Effector CD8-positive, alpha-beta T cell (primary cell): ENCODE measurements at regions not wholly inside any gene's neighbourhood (a gene's known extent, or its start where the extent isn't known, plus 50 kb on each side); places are given as distances from the start of the nearest gene placed in this dataset.
"Not testable (repeated sequence)": the region's sequence is repeated elsewhere in the genome, so short reads cannot be mapped to it uniquely, and the experiment has no call there.

Source experiments
- DNase-seq: peaks from one replicate; lab custom pipeline; 2025; lab: John Stamatoyannopoulos, UW

DNA sequence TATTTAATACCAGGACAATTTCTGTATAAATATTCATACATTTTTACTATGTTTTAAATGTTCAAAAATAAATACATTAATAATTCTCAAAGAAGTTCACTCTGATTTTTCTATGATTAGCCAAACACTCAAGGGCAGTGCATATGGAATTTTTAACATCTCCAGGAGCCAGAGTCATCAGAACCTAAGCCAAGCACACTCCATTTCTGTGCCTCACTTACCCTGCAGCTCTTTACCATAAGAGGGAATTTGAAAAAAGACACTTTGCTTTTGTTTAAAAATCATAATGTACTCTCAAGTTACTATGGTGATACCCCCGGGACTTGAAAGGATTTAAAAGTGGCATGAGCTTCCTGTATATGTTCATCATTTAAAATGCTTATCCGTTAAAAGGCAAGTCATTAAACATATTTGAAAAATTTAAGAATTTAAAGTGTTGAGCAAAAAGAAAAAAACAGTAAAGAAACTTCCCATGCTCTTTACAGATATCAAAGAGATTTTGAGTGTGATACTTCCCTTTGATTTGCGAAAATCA, 747.4 kb upstream of the NECTIN3 start:
- DNase-seq, result no peak

DNA sequence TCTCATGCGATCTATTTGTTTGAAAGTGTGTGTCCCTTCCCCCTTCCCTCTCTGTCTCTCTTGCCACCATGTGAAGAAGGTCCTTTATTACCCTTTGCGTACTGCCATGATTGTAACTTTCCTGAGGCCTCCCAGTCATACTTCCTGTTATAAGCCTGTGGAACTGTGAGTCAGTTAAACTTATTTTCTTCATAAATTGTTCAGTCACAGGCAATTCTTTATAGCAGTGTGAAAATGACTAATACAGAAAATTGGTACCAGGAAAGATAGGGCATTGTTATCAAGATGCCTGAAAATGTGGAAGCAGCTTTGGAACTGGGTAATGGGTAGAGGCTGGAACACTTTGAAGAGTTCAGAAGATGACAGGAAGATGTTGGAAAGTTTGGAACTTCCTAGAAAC, 743.7 kb upstream of the NECTIN3 start:
- no peak for DNase-seq

DNA sequence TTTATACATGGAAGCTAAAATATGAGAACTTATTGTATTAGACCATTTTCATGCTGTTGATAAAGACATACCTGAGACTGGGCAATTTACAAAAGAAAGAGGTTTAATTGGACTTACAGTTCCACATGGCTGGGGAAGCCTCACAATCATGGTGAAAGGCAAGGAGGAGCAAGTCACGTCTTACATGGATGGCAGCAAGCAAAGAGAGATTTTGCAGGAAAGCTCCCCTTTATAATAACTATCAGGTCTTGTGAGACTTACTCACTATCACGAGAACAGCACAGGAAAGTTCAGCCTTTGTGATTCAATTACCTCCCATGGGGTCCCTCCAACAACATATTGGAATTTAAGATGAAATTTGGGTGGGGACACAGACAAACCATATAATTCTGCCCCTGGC, 740.1 kb upstream of the NECTIN3 start:
- DNase-seq, result not testable (repeated sequence)

DNA sequence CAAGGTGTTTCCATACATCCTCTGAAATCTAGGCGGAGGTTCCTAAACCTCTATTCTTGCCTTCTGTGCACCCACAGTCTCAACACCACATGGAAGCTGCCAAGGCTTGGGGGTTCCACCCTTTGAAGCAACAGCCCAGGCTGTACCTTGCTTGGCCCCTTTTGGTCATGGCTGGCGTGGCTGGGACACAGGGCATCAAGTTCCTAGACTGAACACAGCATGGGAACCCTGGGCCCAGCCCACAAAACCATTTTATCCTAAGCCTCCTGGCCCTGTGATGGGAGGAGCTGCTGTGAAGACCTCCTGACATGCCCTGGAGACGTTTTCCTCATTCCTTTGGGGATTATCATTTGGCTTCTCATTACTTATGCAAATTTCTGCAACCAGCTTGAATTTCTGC, 739.0 kb upstream of the NECTIN3 start:
- DNase-seq, result no peak

DNA sequence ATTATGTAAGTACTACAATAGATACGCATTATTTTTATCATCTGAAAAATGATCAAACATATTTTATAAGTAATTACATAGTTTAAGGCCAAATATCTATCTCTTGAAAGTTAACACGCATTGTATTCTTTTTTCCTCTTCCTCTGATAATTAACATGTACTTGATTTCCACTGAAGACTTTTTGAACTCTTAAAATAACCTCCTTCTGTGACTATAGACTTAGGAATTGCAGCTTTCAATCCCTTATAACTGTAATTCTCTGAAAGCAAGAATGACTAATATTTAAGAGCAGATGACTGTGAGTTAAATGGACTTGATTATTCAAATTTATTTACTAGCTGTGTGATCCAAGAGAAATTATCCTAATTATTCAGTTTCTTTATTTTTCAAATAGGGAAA, 730.6 kb upstream of the NECTIN3 start:
- DNase-seq, result no peak

DNA sequence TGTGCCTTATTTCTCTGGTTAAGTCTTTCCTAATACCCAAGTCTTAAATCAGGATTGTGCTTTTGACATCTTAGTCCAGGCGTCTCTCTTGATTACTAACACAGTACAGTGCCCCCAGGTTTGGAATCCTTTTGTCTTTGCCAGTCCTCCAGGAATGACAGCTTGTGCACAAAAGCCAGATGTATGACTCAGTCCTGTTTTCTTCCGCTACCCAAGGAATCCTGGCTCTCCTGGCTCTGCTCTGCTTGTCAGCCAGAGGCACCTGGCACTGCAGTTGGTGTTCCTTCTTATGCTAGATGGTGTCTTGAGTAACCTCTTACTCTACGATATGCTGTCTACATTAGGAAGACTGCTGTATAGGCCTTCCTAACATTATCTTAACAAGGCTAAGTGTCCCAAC, 728.2 kb upstream of the NECTIN3 start:
- no peak for DNase-seq

DNA sequence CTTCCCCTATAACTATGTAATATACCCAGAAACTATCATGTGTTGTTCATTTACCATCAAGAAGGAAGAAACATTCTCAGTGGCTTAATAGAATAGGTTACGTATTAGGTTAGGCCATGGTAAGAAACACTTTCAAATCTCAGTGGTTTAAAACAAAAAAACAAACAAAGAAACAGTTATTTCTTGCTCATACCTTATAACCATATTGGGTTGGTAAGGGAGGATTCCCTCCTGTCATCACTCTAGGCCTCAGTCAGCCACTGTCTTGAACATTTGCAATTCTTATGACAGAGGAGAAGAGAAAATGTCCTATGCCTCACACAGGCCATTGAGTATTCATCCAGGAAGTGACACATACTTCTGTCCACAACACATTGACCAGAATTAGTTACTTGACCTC, 727.7 kb upstream of the NECTIN3 start:
- no peak for DNase-seq

DNA sequence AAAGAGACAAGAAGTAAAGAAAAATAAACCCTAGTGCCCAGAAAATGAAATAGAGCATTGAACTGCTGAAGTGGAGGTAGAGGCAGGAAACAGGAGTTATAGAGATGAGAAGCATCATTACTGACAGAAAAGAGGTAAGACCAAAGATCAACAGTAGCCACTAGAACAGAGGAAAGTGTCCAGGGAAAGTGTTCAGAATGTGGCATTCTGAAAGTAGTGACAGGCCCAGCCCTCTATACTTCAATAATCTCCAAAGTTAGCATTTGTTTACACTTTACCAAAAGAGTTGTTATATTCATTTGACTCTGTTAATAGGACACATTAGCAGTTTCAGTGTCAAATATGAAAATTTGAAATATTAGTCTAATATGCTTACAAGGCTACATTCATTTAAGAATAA, 727.1 kb upstream of the NECTIN3 start:
- DNase-seq, result no peak

DNA sequence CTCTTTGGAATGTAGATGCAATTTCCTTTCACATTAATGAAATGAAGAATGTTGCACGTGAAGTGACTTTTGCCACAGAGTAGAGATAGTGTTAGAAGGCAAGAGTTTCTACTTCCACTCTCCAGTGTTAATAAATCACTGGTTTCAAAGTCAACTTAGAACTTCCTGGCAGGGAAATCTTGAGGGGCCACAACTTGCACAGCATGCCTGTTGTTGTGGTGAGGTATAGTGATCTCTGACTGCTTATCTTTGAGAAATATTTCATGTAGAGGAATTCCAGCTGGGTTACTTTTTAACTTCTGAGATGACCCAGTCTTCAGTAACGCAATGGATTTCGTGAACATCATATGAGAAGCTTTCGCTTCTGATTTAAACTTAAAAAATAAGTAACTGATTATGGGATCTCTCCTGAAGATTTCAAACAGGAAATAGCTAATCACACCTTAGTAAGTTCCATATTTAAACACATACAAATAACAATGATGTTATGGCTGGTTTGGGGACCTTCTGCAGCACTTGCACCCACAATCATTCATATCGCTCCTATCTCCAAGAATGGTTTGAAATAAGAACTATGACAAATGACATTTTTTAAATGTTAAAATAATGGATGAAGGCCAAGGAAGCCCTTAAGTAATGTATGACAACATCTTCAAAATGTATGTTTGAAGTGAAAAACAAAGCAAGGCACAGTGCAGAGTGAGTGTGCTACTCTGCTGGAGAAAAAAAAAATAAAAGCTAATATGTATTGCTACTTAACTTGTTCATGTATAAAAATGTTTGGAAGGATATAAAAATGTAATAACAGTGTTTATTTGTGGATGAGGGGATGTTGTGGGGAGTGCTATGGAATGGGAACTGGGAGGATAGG, 726.5 kb upstream of the NECTIN3 start:
- no peak for DNase-seq

DNA sequence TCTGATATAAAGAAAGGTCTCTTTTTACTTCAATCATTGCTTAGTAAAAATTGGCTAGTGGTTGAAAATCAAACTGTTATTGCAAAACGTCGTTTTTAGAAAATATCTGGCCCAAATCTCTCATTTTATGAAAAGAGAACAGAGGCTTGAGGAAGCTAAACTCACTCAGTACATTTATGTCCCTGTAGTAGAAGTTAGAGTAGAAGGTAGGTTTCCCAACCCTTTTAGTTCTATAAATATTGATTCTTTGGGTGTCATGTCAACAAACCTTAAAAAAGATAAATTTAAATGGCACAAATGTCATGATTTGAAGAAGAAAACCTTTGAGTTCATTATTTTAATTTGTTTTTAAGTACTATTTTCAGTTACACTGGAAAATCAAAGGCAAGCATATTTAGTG, 722.3 kb upstream of the NECTIN3 start:
- DNase-seq, result no peak

DNA sequence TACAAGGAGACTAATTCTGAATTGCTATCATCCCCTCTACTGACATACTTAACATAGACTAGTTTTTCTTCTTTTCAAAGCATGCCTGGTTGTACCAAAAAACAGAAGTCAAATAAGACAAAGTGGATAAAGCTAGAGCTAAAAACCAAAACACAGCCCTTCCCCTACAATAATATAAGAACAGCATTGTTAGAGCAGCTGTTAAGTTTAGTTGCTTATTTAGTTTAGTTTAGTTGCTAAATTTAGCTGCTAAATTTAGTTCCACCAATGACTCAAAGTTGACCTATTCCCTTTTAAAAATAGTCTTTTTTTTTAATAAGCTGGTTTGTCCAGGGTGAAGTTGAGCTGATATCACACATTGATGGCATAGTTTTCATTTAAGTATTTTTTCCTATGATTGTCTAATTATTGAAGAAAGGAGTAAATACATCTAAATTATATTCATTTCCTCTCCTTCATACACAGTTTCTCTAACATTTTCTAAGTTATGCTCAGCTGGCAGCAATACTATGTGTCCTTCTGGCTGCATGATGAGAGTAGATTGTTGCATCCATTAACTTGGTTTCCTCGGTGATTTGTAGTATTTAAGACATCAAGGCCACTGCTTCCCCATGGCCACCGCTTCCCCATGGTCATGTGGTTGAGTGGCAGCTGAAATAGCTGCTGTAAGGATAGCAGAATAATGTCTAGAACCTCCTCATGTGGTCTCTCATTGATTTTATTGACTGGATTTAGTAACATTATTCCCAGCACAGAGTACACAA, 718.6 kb upstream of the NECTIN3 start:
- DNase-seq, result no peak

DNA sequence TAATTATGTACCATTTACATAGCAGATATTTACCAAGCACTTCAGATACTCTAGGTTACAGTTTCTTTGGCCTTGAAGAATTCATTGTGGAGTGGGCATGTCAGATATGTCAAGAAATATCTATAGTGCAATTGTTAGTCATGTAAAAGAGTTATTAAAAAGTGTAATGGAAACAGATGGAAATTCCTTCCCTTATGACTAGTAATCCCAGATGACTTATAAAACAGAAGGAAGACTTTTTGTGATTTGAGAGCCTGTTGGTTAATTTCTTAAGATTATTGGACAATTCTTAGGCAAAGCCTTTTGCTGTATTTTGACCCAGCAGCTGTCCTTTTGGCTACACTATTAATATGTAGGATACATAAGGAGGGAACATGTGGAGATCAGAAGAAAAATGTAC, 708.9 kb upstream of the NECTIN3 start:
- DNase-seq, result no peak

DNA sequence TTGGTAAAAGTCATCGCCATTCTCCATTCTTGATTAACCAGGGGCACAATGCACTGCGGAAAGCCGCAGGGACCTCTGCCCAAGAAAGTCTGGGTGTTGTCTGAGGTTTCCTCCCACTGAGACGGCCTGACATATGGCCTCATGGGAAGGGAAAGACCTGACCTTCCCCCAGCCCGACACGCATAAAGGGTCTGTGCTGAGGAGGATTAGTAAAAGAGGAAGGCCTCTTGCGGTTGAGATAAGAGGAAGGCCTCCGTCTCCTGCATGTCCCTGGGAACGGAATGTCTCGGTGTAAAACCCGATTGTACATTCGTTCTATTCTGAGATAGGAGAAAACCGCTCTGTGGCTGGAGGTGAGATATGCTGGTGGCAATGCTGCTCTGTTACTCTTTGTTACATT, 704.3 kb upstream of the NECTIN3 start:
- DNase-seq, result not testable (repeated sequence)

DNA sequence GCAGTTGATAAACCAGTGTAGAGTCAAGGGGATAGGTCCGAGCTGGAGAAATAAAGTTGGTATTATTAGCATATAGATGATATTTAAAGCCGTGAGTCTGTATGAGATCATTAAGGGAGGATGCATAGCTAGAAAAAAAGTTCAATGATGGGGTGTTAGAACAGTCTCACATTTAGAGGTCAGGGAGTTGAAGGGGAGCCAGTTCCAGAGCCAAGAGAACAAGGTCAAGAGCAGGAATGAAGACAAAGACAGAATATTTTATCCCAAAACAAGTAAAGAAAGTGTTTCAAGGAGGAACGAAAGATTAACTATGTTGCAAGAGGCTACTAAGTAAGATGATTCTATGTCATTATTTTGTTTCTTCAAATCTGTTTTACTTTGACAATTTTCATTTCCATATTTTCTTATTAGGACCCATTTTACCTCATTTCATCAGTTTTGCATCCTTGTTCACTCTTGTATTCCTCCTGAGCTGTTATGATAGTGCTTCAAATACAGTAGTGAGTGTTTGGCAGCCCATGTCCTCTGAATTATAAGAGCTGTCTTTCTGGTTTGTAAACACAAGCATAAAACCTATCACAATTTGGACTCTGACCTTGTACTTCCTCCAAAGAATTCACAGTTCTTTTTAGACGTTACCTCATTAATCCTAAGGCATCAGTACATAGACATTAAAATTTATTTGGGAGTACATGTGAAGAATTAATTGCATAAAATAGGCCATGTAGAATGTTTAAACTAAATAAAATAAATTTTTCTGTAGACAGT, 695.7 kb upstream of the NECTIN3 start:
- no peak for DNase-seq

DNA sequence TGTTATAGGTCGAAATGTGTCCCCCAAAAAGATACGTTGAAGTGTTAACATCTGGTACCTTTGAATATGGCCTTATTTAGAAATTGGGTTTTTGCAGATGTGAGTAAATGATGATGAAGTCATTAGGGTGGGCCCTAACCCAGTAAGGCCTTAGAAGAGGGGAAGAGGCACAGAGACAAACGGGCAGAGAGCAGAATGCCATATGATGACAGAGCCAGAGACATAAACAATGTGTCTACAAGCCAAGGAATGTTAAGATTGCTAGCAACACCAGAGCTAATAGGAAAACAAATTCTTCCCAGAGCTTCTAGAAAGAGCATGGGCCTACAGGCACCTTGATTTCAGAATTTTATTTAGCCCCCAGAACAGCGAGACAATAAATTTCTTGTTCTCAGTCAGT, 693.1 kb upstream of the NECTIN3 start:
- no peak for DNase-seq

DNA sequence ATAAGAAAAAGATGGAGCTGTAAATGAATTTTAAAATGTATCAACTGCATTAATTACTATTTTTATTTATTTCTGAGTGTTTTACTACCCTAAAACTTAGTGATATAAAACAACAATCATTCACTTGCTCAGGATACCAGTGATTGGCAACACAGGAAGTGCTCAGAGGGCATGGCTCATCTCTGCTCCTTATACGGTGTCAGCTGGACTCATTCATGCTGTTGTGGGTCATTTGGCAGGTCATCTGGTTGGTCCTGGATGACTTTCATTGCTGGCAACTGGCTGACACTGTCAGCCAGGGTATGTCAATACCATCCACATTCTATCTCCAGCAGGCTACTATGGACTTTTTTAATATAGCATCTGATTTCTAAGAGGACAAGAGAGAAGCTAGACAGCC, 689.6 kb upstream of the NECTIN3 start:
- DNase-seq, result no peak

DNA sequence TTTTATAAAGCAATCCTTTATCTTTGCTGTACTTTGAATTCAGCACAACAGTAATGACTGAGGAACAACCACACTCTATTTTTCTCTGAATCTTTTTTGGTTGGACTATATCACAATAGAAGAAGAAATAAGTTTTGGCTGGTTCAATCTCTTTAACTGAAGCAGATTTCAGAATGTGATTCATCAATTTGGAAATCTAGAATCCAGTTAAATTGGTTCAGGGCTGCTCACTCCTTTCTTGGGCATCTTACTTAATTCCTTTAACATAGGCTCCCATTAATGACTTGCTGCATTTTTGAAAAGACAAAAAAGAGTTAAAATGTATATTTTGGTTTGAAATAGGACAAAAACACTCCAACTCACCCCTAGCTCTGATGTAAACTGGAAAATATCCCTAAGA, 688.3 kb upstream of the NECTIN3 start:
- no peak for DNase-seq

DNA sequence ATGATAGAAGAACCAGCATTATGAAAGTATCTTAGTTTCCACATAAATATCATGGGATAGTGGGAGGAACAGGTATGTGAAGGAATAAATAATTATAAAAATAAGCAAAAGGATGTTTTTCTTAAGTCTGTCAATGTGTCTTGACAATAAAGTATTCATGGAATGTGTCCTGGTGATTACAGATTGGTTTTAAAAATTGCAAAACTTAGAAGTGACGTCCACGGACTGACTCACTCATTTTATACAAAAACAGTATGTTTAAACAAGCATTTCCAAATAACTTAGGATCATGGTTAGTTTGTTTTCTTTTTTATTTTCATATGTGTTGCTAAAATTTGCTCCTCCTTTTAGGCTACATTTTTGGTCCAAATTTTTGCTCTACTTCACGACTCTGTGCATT, 687.0 kb upstream of the NECTIN3 start:
- DNase-seq, result no peak

DNA sequence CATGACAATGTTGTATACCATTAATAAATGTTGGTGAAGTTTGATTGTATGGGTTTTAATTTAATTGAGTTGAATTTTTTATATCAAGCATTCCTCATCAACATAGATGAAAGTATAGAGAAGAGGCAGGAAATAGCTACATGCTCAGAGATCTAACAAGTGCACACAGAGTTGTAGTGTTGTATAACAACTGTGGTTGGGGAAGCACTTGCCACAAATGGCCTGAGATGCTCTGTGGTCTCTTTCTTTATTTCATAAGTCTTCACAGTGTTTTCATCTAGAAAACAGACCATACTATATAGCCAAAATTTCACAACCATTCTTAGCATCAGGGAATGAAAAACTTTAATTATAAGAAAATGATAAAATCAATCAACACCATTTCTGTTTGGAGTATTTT, 682.6 kb upstream of the NECTIN3 start:
- DNase-seq, result no peak

DNA sequence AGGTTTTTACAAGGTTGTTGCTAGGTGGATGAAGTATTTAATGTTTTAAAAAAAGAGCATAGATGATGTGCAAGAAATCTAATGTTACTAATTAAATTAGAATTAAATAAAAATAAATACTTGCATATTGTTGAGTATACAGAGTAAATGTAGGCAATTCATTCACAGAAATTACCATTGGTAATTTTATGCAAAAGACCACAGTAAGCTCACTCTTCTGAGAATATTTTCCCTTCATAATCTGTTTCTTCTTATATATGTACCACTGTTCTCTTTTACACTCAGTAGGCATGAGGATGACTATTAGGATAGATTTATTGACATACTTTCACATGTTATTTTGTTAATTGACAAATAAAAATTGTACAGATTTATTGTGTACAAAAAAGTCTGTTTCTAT, 681.2 kb upstream of the NECTIN3 start:
- DNase-seq, result no peak

DNA sequence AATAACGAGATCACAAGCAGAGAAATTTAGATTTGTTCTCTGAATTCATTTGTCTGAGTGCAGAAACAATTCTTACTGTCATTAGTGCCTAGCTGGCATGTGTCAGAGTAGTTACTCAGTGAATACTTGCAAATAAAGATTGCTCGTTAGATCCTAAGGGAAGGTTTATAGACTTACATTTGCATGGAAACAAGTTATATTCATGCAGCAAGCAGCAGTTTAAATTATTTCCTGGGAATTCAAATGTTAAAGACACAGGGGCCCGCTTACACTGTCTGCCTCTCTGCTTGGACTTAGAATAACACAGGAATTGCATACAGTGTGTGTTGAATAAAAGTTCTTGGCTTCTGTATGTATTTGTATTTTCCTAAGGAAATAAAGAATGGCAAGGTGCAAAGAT, 680.6 kb upstream of the NECTIN3 start:
- no peak for DNase-seq

DNA sequence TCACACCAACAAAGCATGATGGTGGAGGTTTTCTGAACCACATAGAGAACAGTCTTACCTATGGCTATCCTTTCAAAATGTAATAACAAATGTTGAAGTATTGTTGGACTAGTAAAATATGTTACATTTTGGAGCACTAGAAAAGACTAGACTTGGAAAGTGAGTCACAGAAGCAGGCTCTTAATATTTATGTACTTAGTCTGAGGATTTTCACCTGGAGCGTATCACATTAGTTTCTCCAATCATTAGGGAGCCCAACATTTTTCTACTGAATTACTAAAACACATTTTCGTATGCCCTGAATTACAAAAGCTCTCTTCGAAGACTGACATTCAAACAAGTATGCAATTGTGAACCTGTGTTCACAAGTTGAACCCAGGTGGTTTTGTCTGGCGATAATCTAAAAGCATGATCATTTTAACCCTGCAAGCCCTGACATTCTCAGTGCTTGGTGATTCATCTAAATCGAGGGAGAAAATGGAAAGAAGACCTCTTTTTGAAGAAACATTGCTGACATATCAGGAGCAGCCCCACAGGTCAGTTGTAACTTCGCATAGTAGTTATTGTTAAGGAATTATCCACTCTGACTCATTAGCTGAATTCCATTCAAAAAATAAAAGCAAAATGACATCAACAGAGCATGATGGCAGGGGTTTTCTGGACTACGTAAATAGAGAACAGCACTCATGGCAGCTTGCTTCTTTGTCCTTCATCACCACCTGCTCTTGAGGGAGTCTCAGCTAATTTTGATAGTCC, 679.8 kb upstream of the NECTIN3 start:
- no peak for DNase-seq
